Mesothelial cell of epicardium (in vitro differentiated cells): ENCODE measurements at regions not wholly inside any gene's neighbourhood (a gene's known extent, or its start where the extent isn't known, plus 50 kb on each side); places are given as distances from the start of the nearest gene placed in this dataset.

ENCODE experiments used
- DNase-seq, 2 experiments: peaks; one replicate each; pipeline ENCODE4 v3.0.0; 2021; ENCODE audit warnings: low spot score in 2 of 2; ENCODE audit not compliant: unreplicated experiment in 2 of 2
- H3K27ac Mint-ChIP-seq: 2 replicates; pipeline ENCODE4 v1.8.0; 2021; ENCODE audit warnings: mixed read lengths
- H3K27me3 Mint-ChIP-seq: 2 replicates; pipeline ENCODE4 v1.8.0; 2021; ENCODE audit warnings: low read depth, mixed read lengths
- H3K36me3 Mint-ChIP-seq: 2 replicates; pipeline ENCODE4 v1.8.0; 2021; ENCODE audit warnings: mixed read lengths
- H3K4me1 Mint-ChIP-seq: 2 replicates; pipeline ENCODE4 v1.8.0; 2021; ENCODE audit warnings: mixed read lengths
- H3K4me3 Mint-ChIP-seq: 2 replicates; pipeline ENCODE4 v1.8.0; 2021; ENCODE audit warnings: mild to moderate bottlenecking, moderate library complexity, mixed read lengths
- H3K9me3 Mint-ChIP-seq: 2 replicates; pipeline ENCODE4 v1.8.0; 2021; ENCODE audit warnings: mixed read lengths
- TF ChIP-seq, protein P1 (sequence below): fragments of 200-600 bp; sonication (generic); IDR thresholded peaks from one replicate; pipeline ENCODE4 v1.5.0; 2021; ENCODE audit warnings: antibody characterized with exemption; ENCODE audit not compliant: unreplicated experiment

GRCh38 chr1:189405419-189405818 lies 1072.2 kb downstream of the BRINP3 start:
- no peak for DNase-seq
- Mint-ChIP-seq H3K27me3 (no peaks in the 10 kb centered on the region), H3K36me3 (no peaks in the 10 kb centered on the region), H3K4me1 (no peaks in the 10 kb centered on the region), H3K27ac (no peak overlapping the region), H3K9me3 (peaks cover 18% of the 10 kb centered on the region), H3K4me3 (no peak overlapping the region)
- TF ChIP-seq, protein P1, sequence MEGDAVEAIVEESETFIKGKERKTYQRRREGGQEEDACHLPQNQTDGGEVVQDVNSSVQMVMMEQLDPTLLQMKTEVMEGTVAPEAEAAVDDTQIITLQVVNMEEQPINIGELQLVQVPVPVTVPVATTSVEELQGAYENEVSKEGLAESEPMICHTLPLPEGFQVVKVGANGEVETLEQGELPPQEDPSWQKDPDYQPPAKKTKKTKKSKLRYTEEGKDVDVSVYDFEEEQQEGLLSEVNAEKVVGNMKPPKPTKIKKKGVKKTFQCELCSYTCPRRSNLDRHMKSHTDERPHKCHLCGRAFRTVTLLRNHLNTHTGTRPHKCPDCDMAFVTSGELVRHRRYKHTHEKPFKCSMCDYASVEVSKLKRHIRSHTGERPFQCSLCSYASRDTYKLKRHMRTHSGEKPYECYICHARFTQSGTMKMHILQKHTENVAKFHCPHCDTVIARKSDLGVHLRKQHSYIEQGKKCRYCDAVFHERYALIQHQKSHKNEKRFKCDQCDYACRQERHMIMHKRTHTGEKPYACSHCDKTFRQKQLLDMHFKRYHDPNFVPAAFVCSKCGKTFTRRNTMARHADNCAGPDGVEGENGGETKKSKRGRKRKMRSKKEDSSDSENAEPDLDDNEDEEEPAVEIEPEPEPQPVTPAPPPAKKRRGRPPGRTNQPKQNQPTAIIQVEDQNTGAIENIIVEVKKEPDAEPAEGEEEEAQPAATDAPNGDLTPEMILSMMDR, result no peak

DNA sequence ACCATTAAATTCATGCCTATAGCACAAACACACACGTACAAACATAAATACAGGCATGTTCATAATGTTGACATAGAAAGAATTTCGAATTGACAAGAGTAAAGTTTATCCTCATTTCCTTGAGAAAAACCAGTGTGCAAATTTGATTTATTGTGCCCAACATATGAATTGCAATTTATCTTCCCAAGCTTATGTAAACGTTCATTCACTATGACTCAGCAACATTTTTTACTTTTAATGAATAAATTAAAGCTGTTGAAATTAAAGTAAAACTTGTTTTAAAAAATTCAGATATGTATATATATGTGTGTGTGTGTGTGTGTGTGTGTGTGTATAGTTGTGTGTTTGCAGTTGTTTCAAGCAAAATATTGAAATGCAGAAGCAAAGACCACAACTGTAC lies 1067.9 kb downstream of the BRINP3 start:
- Mint-ChIP-seq H3K4me3 (no peak overlapping the region), H3K9me3 (peaks cover 26% of the 10 kb centered on the region), H3K36me3 (no peaks in the 10 kb centered on the region), H3K4me1 (no peaks in the 10 kb centered on the region), H3K27me3 (no peaks in the 10 kb centered on the region), H3K27ac (no peak overlapping the region)
- DNase-seq, result no peak
- TF ChIP-seq, protein P1, result no peak

GRCh38 chr1:189424746-189425331 lies 1052.8 kb downstream of the BRINP3 start:
- TF ChIP-seq, protein P1, result no peak

DNA sequence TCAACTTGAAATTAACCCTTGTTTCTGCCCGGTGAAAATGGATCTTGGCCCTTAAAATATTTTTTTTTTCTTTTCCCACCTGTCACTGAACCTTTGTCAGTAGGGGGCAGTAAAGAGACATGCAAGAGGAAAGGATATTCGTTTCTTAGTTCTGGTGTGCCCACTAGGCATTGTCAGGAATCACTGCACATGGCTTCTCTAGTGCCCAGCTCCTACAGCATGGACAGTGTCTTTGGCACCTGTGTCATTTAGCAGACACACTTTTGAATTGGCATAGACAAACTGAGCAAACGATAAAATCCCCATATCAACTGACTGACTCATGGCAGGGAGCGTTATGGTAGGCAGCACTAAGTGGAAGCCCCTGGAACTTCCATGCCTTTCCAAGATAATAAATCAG lies 1048.1 kb downstream of the BRINP3 start:
- no peak for DNase-seq
- Mint-ChIP-seq H3K36me3 (no peaks in the 10 kb centered on the region), H3K9me3 (no peaks in the 10 kb centered on the region), H3K4me3 (no peak overlapping the region), H3K27ac (no peak overlapping the region), H3K27me3 (peaks cover under 1% of the 10 kb centered on the region), H3K4me1 (no peaks in the 10 kb centered on the region)
- TF ChIP-seq, protein P1, result peak; percentile 64

More at GRCh38 chr1:189424746-189425331, 1052.8 kb downstream of the BRINP3 start:
- H3K4me3 Mint-ChIP-seq, result no peak overlapping the region
- no peaks in the 10 kb centered on the region for H3K27me3 Mint-ChIP-seq
- H3K4me1 Mint-ChIP-seq, result no peaks in the 10 kb centered on the region
- no peak for DNase-seq
- no peaks in the 10 kb centered on the region for H3K9me3 Mint-ChIP-seq
- H3K36me3 Mint-ChIP-seq, result no peaks in the 10 kb centered on the region
- H3K27ac Mint-ChIP-seq, result no peak overlapping the region

- H3K36me3 Mint-ChIP-seq, result no peaks in the 10 kb centered on the region
- H3K4me3 Mint-ChIP-seq, result no peak overlapping the region
- peaks cover 4% of the 10 kb centered on the region for H3K27me3 Mint-ChIP-seq
These were observed 1046.2 kb downstream of the BRINP3 start for GRCh38 chr1:189431447-189431846.

More at GRCh38 chr1:189431447-189431846, 1046.2 kb downstream of the BRINP3 start:
- no peak for DNase-seq
- H3K27ac Mint-ChIP-seq, result no peak overlapping the region
- H3K9me3 Mint-ChIP-seq, result no peaks in the 10 kb centered on the region
- no peaks in the 10 kb centered on the region for H3K4me1 Mint-ChIP-seq
- TF ChIP-seq, protein P1, result no peak
